HepG2 (cell line): ENCODE measurements at regions not wholly inside any gene's neighbourhood (a gene's known extent, or its start where the extent isn't known, plus 50 kb on each side); places are given as distances from the start of the nearest gene placed in this dataset.

ENCODE experiments used
- ATAC-seq: fragments of 200-7000 bp; cut with Tn5 transposase; 3 replicates; pipeline ENCODE4 v1.9.1; 2020; ENCODE audit warnings: mild to moderate bottlenecking, moderate library complexity
- BruUV-seq: library from RNA; stranded (reverse); fragments of 400-500 nt; replicated peaks from 2 replicates; lab custom pipeline; 2021; lab: Mats Ljungman, UMichigan
- CTCF ChIA-PET: fragments of 300-600 bp; formaldehyde crosslinking; extraction: SDS; loops from one replicate; lab custom pipeline; 2021; ENCODE audit warnings: low total read pairs, inconsistent platforms, low intra/inter-chr PET ratio; lab: Yijun Ruan, JAX
- POLR2A ChIA-PET: fragments of 350-600 bp; sonication (Branson Sonifier 250); formaldehyde crosslinking; loops from one replicate; lab custom pipeline; 2020; ENCODE audit warnings: antibody characterized with exemption, inconsistent platforms; lab: Yijun Ruan, JAX
- DNase-seq: peaks from one replicate; pipeline ENCODE4 v3.0.0-alpha.2; 2015; ENCODE audit warnings: low spot score
- FAIRE-seq: peaks from 3 replicates; lab custom pipeline; 2011; peaks lifted over from hg19 to GRCh38; lab: Jason Lieb, UNC
- H2AFZ ChIP-seq: one replicate; pipeline ENCODE4 v1.6.1; 2011; ENCODE audit warnings: low read length, inconsistent platforms
- H3K27ac ChIP-seq: fragments of 300-600 bp; 3 replicates; pipeline ENCODE4 v1.8.0; 2011; ENCODE audit warnings: mixed run types, mild to moderate bottlenecking, mixed read lengths, low read length, inconsistent platforms; ENCODE audit not compliant: insufficient read depth; ENCODE audit errors: extremely low read length
- H3K27me3 ChIP-seq, 2 experiments: fragments of 200-600 bp in 1 of 2; 2 replicates in 1 of 2; 3 replicates in 1 of 2; pipeline versions ENCODE4 v1.6.0 to v1.8.0; 2011; ENCODE audit warnings: low read length in 2 of 2, mild to moderate bottlenecking in 2 of 2, moderate library complexity in 2 of 2, inconsistent platforms in 1 of 2; ENCODE audit not compliant: insufficient read depth in 2 of 2, control insufficient read depth in 1 of 2
- H3K36me3 ChIP-seq, 2 experiments: fragments of 200-600 bp in 1 of 2; replicated peaks in 1 of 2; 2 replicates in 1 of 2; 3 replicates in 1 of 2; pipeline versions ENCODE4 v1.5.1 to v1.8.0; 2011; ENCODE audit warnings: low read length in 2 of 2, inconsistent platforms in 1 of 2; ENCODE audit not compliant: insufficient read depth in 2 of 2, control insufficient read depth in 1 of 2
- H3K4me1 ChIP-seq: 2 replicates; pipeline ENCODE4 v1.5.1; 2012; ENCODE audit warnings: low read length, inconsistent platforms; ENCODE audit not compliant: insufficient read depth
- H3K4me2 ChIP-seq: 2 replicates; pipeline ENCODE4 v1.6.0; 2011; ENCODE audit warnings: low read depth, low read length, inconsistent platforms
- H3K4me3 ChIP-seq, 3 experiments: fragments of 200-600 bp in 1 of 3; sonication (generic), shearing (Covaris generic) in 1 of 3; replicated peaks in 1 of 3; 2 replicates each; pipeline ENCODE4 v1.5.1; 2011 to 2016; ENCODE audit warnings: low read length in 3 of 3, inconsistent platforms in 2 of 3, low read depth in 2 of 3, mild to moderate bottlenecking in 2 of 3, control low read depth in 1 of 3, mixed read lengths in 1 of 3; ENCODE audit not compliant: insufficient read depth in 1 of 3
- H3K79me2 ChIP-seq: one replicate; pipeline ENCODE4 v1.6.1; 2011; ENCODE audit warnings: low read length, inconsistent platforms; ENCODE audit not compliant: insufficient read depth
- H3K9ac ChIP-seq: 2 replicates; pipeline ENCODE4 v1.6.0; 2011; ENCODE audit warnings: mild to moderate bottlenecking, low read depth, low read length, inconsistent platforms; ENCODE audit not compliant: insufficient read depth
- H3K9me3 ChIP-seq: 2 replicates; pipeline ENCODE4 v1.5.1; 2012; ENCODE audit warnings: mild to moderate bottlenecking, low read length
- H4K20me1 ChIP-seq: 2 replicates; pipeline ENCODE4 v1.6.0; 2011; ENCODE audit warnings: inconsistent platforms, mild to moderate bottlenecking, low read length, moderate library complexity; ENCODE audit not compliant: insufficient read depth
- ARNT2 ChIP-seq: sonication (generic); formaldehyde crosslinking; IDR thresholded peaks from 2 replicates; pipeline ENCODE4 v1.8.0; 2022; ENCODE audit warnings: mild to moderate bottlenecking, low read depth, missing genetic modification reagents, moderate library complexity
- CBX5 ChIP-seq: sonication (generic); formaldehyde crosslinking; IDR thresholded peaks from 2 replicates; pipeline ENCODE4 v1.4.0; 2020; ENCODE audit warnings: missing genetic modification reagents, borderline replicate concordance
- CHD2 ChIP-seq: IDR thresholded peaks from 2 replicates; pipeline ENCODE4 v1.6.1; 2011; ENCODE audit warnings: low read depth, low read length, improper control_type of control experiment
- GATAD2A ChIP-seq: IDR thresholded peaks from 2 replicates; pipeline ENCODE4 v1.6.1; 2016
- HDAC6 ChIP-seq: fragments of 200-600 bp; sonication (generic); IDR thresholded peaks from 2 replicates; pipeline ENCODE4 v1.7.0; 2017; ENCODE audit warnings: mild to moderate bottlenecking, antibody characterized with exemption, low read length, low read depth
- HES4 ChIP-seq: sonication (generic); formaldehyde crosslinking; IDR thresholded peaks from 2 replicates; pipeline ENCODE4 v1.9.0; 2021; ENCODE audit warnings: mild to moderate bottlenecking, missing genetic modification reagents, borderline replicate concordance
- KMT2B ChIP-seq: IDR thresholded peaks from 2 replicates; pipeline ENCODE4 v1.6.1; 2016; ENCODE audit warnings: missing genetic modification reagents, missing compliant biosample characterization
- MAX ChIP-seq: IDR thresholded peaks from 2 replicates; pipeline ENCODE4 v1.6.1; 2012; ENCODE audit warnings: inconsistent platforms
- MED1 ChIP-seq: sonication (generic); formaldehyde crosslinking; IDR thresholded peaks from 2 replicates; pipeline ENCODE4 v1.4.0; 2020; ENCODE audit warnings: missing genetic modification reagents
- RAD51 ChIP-seq: fragments of 450-650 bp; IDR thresholded peaks from 2 replicates; pipeline ENCODE4 v1.6.1; 2016; ENCODE audit warnings: borderline replicate concordance
- RFXAP ChIP-seq: sonication (generic); formaldehyde crosslinking; IDR thresholded peaks from 2 replicates; pipeline ENCODE4 v1.4.0; 2020; ENCODE audit warnings: missing genetic modification reagents, borderline replicate concordance
- RXRA ChIP-seq: sonication (generic); formaldehyde crosslinking; IDR thresholded peaks from 2 replicates; pipeline ENCODE4 v1.5.1; 2020; ENCODE audit warnings: missing genetic modification reagents
- TBX2 ChIP-seq: sonication (generic); formaldehyde crosslinking; IDR thresholded peaks from 2 replicates; pipeline ENCODE4 v1.5.0; 2020; ENCODE audit warnings: missing genetic modification reagents, mild to moderate bottlenecking, borderline replicate concordance
- ZNF280B ChIP-seq: sonication (generic); formaldehyde crosslinking; IDR thresholded peaks from 2 replicates; pipeline ENCODE4 v1.5.0; 2020; ENCODE audit warnings: missing genetic modification reagents, mild to moderate bottlenecking, borderline replicate concordance
- ZNF556 ChIP-seq: sonication (generic); formaldehyde crosslinking; IDR thresholded peaks from 2 replicates; pipeline ENCODE4 v1.4.0; 2020; ENCODE audit warnings: mild to moderate bottlenecking, missing genetic modification reagents, borderline replicate concordance
- WGBS: methylation state at CpG from one replicate; pipeline ENCODE4 v1.1.6; 2017; ENCODE audit warnings: low lambda C conversion rate; 5-methylcytosine and 5-hydroxymethylcytosine counted together
- in situ Hi-C: cut with HindIII; loops from 2 replicates; pipeline ENCODE4 v1.10.0; 2017; ENCODE audit warnings: low pct_unique_long_range_greater_than_20kb; ENCODE audit not compliant: extremely low pct_ligation_motif_present
- intact Hi-C: fragments of 100-400 bp; cut with micrococcal nuclease; formaldehyde crosslinking; loops from one replicate; pipeline ENCODE4 v1.10.0; 2022; ENCODE audit not compliant: unreplicated experiment

GRCh38 chr5:34580983-34581382 lies 75.1 kb upstream of the RAI14 start:
- no peak for TF ChIP-seq ZNF556 (CRISPR knock-in tag)
- no peak overlapping the region for H3K4me3 ChIP-seq
- peaks cover 26% of the 10 kb centered on the region for H3K4me1 ChIP-seq
- ChIA-PET CTCF (no interaction called here), POLR2A (no interaction called here)
- intact Hi-C loops (no loop called here), in situ Hi-C loops (no loop called here)
- 27% methylated on average over 7 of the region's 7 CpGs for WGBS
- no peak overlapping the region for H2AFZ ChIP-seq
- no peak overlapping the region for H3K4me2 ChIP-seq
- no peak for ATAC-seq
- H3K79me2 ChIP-seq, result no peaks in the 10 kb centered on the region
- H3K27me3 ChIP-seq, result no peaks in the 10 kb centered on the region; a peak in 1 of 5 replicates
- H3K9me3 ChIP-seq, result no peaks in the 10 kb centered on the region
- H3K36me3 ChIP-seq, result no peaks in the 10 kb centered on the region
- FAIRE-seq, result no peak
- no peak overlapping the region for H3K27ac ChIP-seq
- H4K20me1 ChIP-seq, result no peaks in the 10 kb centered on the region
- DNase-seq, result no peak
- BruUV-seq, result no TSS peak
- no peak overlapping the region for H3K9ac ChIP-seq

GRCh38 chr5:34582371-34582770 lies 73.8 kb upstream of the RAI14 start:
- H3K27me3 ChIP-seq, result no peaks in the 10 kb centered on the region; a peak in 1 of 5 replicates
- no peak overlapping the region for H3K4me2 ChIP-seq
- no peak overlapping the region for H3K9ac ChIP-seq
- no peak overlapping the region for H2AFZ ChIP-seq
- in situ Hi-C loops (no loop called here), intact Hi-C loops (no loop called here)
- POLR2A ChIA-PET, result no interaction called here
- no peak overlapping the region for H3K27ac ChIP-seq
- ATAC-seq (0 out of 3 replicates have a peak, but pooled peaks have one; percentile 19), DNase-seq (no peak), FAIRE-seq (no peak)
- no peaks in the 10 kb centered on the region for H4K20me1 ChIP-seq
- no peak for TF ChIP-seq RXRA (CRISPR knock-in tag)
- no peak for TF ChIP-seq TBX2
- no peak for TF ChIP-seq HES4 (CRISPR knock-in tag)
- no peak for TF ChIP-seq ZNF280B (CRISPR knock-in tag)
- TF ChIP-seq CBX5, result no peak
- TF ChIP-seq RFXAP (CRISPR knock-in tag), result no peak
- TF ChIP-seq GATAD2A, result no peak
- TF ChIP-seq HDAC6, result no peak
- TF ChIP-seq KMT2B, result no peak
- TF ChIP-seq ARNT2, result no peak
- no peak for TF ChIP-seq MAX
- TF ChIP-seq RAD51, result no peak
- TF ChIP-seq CHD2, result no peak
- TF ChIP-seq MED1, result no peak
- H3K4me3 ChIP-seq, result no peak overlapping the region
- CTCF ChIA-PET, result no interaction called here
- H3K79me2 ChIP-seq, result no peaks in the 10 kb centered on the region
- H3K36me3 ChIP-seq, result no peaks in the 10 kb centered on the region
- WGBS, result 13% methylated on average over 3 of the region's 3 CpGs
- BruUV-seq, result no TSS peak
- H3K4me1 ChIP-seq, result peaks cover 39% of the 10 kb centered on the region
- no peaks in the 10 kb centered on the region for H3K9me3 ChIP-seq
